ENCODE measurements at regions not wholly inside any gene's neighbourhood (a gene's known extent, or its start where the extent isn't known, plus 50 kb on each side); places are given as distances from the start of the nearest gene placed in this dataset.

DNA sequence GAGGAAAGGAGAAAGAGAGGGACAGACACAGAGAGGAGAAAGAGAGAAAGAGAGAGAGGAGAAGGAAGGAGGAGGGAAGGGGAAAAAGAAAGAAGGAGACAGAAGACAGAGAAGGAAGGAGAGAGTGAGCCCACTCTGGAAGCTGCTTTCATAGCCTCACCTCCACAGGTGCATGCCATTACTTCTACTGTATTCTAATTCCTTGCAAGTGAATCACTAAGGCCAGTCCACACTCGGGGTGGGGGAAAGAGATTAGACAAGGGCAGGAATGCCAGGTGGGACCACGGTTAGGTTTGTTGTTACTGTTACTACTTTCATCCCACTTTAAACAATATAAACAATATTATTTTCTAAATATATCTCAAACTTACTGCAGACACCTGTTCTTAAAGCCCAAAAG, 684.5 kb upstream of the ARGLU1 start:
- Histone ChIP-seq H3K4me3 (no peak overlapping the region), H3K27ac (no peak overlapping the region), H3K4me1 (no peaks in the 10 kb centered on the region), H3K36me3 (no peaks in the 10 kb centered on the region), H3K27me3 (no peaks in the 10 kb centered on the region), H3K9me3 (no peaks in the 10 kb centered on the region)
- no peak for TF ChIP-seq POLR2AphosphoS5 (IDR thresholded peaks at IDR 0.05)
- TF ChIP-seq POLR2A (IDR thresholded peaks at IDR 0.05), result no peak
- TF ChIP-seq, protein P1, sequence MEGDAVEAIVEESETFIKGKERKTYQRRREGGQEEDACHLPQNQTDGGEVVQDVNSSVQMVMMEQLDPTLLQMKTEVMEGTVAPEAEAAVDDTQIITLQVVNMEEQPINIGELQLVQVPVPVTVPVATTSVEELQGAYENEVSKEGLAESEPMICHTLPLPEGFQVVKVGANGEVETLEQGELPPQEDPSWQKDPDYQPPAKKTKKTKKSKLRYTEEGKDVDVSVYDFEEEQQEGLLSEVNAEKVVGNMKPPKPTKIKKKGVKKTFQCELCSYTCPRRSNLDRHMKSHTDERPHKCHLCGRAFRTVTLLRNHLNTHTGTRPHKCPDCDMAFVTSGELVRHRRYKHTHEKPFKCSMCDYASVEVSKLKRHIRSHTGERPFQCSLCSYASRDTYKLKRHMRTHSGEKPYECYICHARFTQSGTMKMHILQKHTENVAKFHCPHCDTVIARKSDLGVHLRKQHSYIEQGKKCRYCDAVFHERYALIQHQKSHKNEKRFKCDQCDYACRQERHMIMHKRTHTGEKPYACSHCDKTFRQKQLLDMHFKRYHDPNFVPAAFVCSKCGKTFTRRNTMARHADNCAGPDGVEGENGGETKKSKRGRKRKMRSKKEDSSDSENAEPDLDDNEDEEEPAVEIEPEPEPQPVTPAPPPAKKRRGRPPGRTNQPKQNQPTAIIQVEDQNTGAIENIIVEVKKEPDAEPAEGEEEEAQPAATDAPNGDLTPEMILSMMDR (IDR thresholded peaks at IDR 0.05), result no peak
- intact Hi-C loops (cut with DNase I; ENCODE audit: low total_unique reads), result no loop called here
- DNase-seq (ENCODE audit: low spot score in 2 of 2), result no peak

DNA sequence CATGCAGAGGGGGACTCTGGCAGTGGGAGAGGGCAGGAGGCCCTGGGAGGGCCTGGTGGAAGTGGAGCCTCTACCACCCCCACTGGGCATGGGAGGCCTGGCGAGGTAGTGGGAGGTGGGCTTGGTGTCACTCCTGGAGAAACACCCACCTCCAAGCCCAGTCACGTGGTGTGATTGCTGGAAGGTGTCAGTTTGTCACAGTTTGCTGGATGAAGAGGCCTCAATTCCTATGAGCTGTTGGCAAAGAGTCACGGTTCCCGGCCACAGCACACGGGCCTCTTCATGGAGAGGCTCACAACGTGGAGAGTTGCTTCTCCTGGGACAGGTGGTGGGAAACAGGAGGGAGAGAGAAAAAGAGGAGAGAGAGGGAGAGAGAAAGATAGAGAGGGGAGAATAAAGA, 684.1 kb upstream of the ARGLU1 start:
- H3K36me3 ChIP-seq, result no peaks in the 10 kb centered on the region
- TF ChIP-seq, protein P1 (IDR thresholded peaks at IDR 0.05), result no peak
- TF ChIP-seq POLR2A (IDR thresholded peaks at IDR 0.05) (no peak), POLR2AphosphoS5 (IDR thresholded peaks at IDR 0.05) (no peak)
- no peak overlapping the region for H3K27ac ChIP-seq
- no peaks in the 10 kb centered on the region for H3K9me3 ChIP-seq
- no peaks in the 10 kb centered on the region for H3K4me1 ChIP-seq
- no peak overlapping the region for H3K4me3 ChIP-seq
- intact Hi-C loops (cut with DNase I; ENCODE audit: low total_unique reads), result no loop called here
- no peak for DNase-seq (ENCODE audit: low spot score in 2 of 2)
- H3K27me3 ChIP-seq, result no peaks in the 10 kb centered on the region

DNA sequence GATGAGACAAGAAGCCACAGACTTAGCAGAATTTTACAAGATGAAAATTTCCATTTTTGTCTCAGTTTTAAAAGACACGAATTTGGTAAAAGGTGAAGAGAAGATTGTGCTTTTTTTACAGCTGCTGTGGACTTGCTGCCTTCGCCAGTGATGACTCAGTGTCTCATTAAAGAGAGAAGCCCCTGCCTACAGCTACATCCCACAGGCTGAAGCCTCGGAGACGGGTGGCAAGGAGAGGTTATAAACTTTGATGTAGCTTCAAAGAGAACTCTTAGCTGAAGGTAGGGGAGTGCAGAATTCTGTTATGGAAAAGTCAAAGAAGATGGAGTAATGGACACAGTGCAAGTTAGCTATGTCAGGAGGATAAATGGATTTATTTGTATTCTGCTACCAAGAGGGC, 683.4 kb upstream of the ARGLU1 start:
- no peaks in the 10 kb centered on the region for H3K4me1 ChIP-seq
- TF ChIP-seq POLR2AphosphoS5 (IDR thresholded peaks at IDR 0.05) (no peak), POLR2A (IDR thresholded peaks at IDR 0.05) (no peak)
- TF ChIP-seq, protein P1 (IDR thresholded peaks at IDR 0.05), result no peak
- H3K27me3 ChIP-seq, result no peaks in the 10 kb centered on the region
- no peaks in the 10 kb centered on the region for H3K9me3 ChIP-seq
- H3K36me3 ChIP-seq, result no peaks in the 10 kb centered on the region
- intact Hi-C loops (cut with DNase I; ENCODE audit: low total_unique reads), result no loop called here
- no peak overlapping the region for H3K27ac ChIP-seq
- H3K4me3 ChIP-seq, result no peak overlapping the region
- DNase-seq (ENCODE audit: low spot score in 2 of 2), result no peak

DNA sequence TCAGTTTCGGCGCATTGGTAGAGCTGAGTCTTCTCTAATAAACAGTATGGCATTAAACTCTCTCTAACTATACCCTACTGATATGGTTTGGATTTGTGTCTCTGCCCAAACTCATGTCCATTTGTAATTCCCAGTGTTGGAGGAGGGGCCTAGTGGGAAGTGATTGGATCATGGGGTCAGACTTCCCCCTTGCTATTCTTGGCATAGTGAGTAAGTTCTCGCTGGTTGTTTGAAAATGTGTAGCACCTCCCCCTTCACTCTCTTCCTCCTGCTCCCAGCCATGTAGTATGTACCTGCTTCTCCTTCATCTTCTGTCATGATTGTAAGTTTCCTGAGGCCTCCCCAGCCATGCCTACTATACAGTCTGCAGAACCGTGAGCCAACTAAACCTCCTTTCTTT, 682.7 kb upstream of the ARGLU1 start:
- TF ChIP-seq POLR2AphosphoS5 (IDR thresholded peaks at IDR 0.05), result no peak
- TF ChIP-seq POLR2A (IDR thresholded peaks at IDR 0.05), result no peak
- TF ChIP-seq, protein P1 (IDR thresholded peaks at IDR 0.05), result no peak
- Histone ChIP-seq H3K27me3 (no peaks in the 10 kb centered on the region), H3K4me1 (no peaks in the 10 kb centered on the region), H3K4me3 (no peak overlapping the region), H3K27ac (no peak overlapping the region), H3K36me3 (no peaks in the 10 kb centered on the region), H3K9me3 (no peaks in the 10 kb centered on the region)
- DNase-seq (ENCODE audit: low spot score in 2 of 2), result no peak
- intact Hi-C loops (cut with DNase I; ENCODE audit: low total_unique reads), result no loop called here

DNA sequence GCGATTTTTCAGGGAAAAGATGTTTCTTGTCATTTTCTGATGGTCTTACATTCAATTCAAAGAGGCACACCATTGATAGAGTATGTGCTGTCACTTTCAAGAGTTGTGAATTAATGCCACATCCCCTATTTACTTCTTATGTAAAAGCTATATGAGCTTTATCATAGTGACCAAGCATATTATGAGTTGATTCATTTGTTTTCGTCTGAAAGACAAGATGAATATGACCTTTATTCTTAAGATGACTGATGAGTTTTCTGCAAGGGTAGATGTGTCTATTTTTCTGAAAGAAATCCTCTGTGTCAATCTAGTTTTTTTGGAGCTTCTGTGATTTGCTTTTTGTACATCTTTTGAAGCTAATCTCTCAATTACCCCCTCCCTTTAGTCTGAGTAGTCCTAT, 676.3 kb upstream of the ARGLU1 start:
- DNase-seq (ENCODE audit: low spot score in 2 of 2), result no peak
- no peak for TF ChIP-seq POLR2AphosphoS5 (IDR thresholded peaks at IDR 0.05)
- TF ChIP-seq POLR2A (IDR thresholded peaks at IDR 0.05), result no peak
- TF ChIP-seq, protein P1 (IDR thresholded peaks at IDR 0.05), result no peak
- no peaks in the 10 kb centered on the region for H3K4me1 ChIP-seq
- no peak overlapping the region for H3K4me3 ChIP-seq
- intact Hi-C loops (cut with DNase I; ENCODE audit: low total_unique reads), result no loop called here
- H3K27me3 ChIP-seq, result no peaks in the 10 kb centered on the region
- no peaks in the 10 kb centered on the region for H3K36me3 ChIP-seq
- no peak overlapping the region for H3K27ac ChIP-seq
- H3K9me3 ChIP-seq, result no peaks in the 10 kb centered on the region

Measured in breast epithelium (tissue), 4 donors.